Astrocyte (in vitro differentiated cells and primary cell): ENCODE measurements at regions not wholly inside any gene's neighbourhood (a gene's known extent, or its start where the extent isn't known, plus 50 kb on each side); places are given as distances from the start of the nearest gene placed in this dataset.

Experiments
- DNase-seq: peaks from one replicate; pipeline ENCODE4 v3.0.0-alpha.2; 2010; ENCODE audit warnings: low read depth
- FAIRE-seq: peaks from 2 replicates; lab custom pipeline; 2011; peaks lifted over from hg19 to GRCh38; lab: Jason Lieb, UNC
- H2AFZ ChIP-seq: 2 replicates; pipeline ENCODE4 v1.6.0; 2012; ENCODE audit warnings: low read depth, low read length, inconsistent platforms
- H3K27ac ChIP-seq: 2 replicates; pipeline ENCODE4 v1.5.1; 2011; ENCODE audit warnings: low read depth, low read length, inconsistent platforms
- H3K27me3 ChIP-seq: 2 replicates; pipeline ENCODE4 v1.6.0; 2011; ENCODE audit warnings: low read length, inconsistent platforms; ENCODE audit not compliant: insufficient read depth
- H3K36me3 ChIP-seq: 2 replicates; pipeline ENCODE4 v1.5.1; 2011; ENCODE audit warnings: low read length, inconsistent platforms; ENCODE audit not compliant: insufficient read depth
- H3K4me1 ChIP-seq: 2 replicates; pipeline ENCODE4 v1.5.1; 2011; ENCODE audit warnings: low read length, inconsistent platforms; ENCODE audit not compliant: insufficient read depth
- H3K4me2 ChIP-seq: 2 replicates; pipeline ENCODE4 v1.6.0; 2012; ENCODE audit warnings: low read length, inconsistent platforms
- H3K4me3 ChIP-seq: 2 replicates; pipeline ENCODE4 v1.5.1; 2011; ENCODE audit warnings: low read depth, mild to moderate bottlenecking, low read length, inconsistent platforms; ENCODE audit not compliant: insufficient read depth
- H3K79me2 ChIP-seq: 2 replicates; pipeline ENCODE4 v1.6.0; 2012; ENCODE audit warnings: mild to moderate bottlenecking, low read length, inconsistent platforms; ENCODE audit not compliant: insufficient read depth
- H3K9ac ChIP-seq: 2 replicates; pipeline ENCODE4 v1.6.0; 2012; ENCODE audit warnings: mild to moderate bottlenecking, low read length, inconsistent platforms
- H3K9me3 ChIP-seq: 2 replicates; pipeline ENCODE4 v1.5.1; 2012; ENCODE audit warnings: low read depth, mild to moderate bottlenecking, low read length, inconsistent platforms; ENCODE audit not compliant: insufficient read depth
- H4K20me1 ChIP-seq: 2 replicates; pipeline ENCODE4 v1.6.0; 2012; ENCODE audit warnings: low read length, inconsistent platforms; ENCODE audit not compliant: insufficient read depth
- H3K27ac Mint-ChIP-seq: one replicate; pipeline ENCODE4 v1.8.0; 2021; ENCODE audit warnings: mild to moderate bottlenecking, mixed read lengths; ENCODE audit not compliant: unreplicated experiment
- H3K27me3 Mint-ChIP-seq: one replicate; pipeline ENCODE4 v1.8.0; 2021; ENCODE audit warnings: low read depth, mixed read lengths; ENCODE audit not compliant: unreplicated experiment
- H3K36me3 Mint-ChIP-seq: one replicate; pipeline ENCODE4 v1.8.0; 2021; ENCODE audit warnings: low read depth, mixed read lengths; ENCODE audit not compliant: unreplicated experiment
- H3K4me1 Mint-ChIP-seq: one replicate; pipeline ENCODE4 v1.8.0; 2021; ENCODE audit warnings: low read depth, mixed read lengths; ENCODE audit not compliant: unreplicated experiment
- H3K4me3 Mint-ChIP-seq: one replicate; pipeline ENCODE4 v1.8.0; 2021; ENCODE audit warnings: mild to moderate bottlenecking, moderate library complexity, mixed read lengths; ENCODE audit not compliant: unreplicated experiment
- H3K9me3 Mint-ChIP-seq: one replicate; pipeline ENCODE4 v1.8.0; 2021; ENCODE audit warnings: mild to moderate bottlenecking, mixed read lengths; ENCODE audit not compliant: unreplicated experiment
- EZH2 ChIP-seq: IDR thresholded peaks from 2 replicates; pipeline ENCODE4 v1.6.1; 2012; ENCODE audit warnings: mild to moderate bottlenecking, low read length, inconsistent platforms; ENCODE audit not compliant: insufficient read depth
- TF ChIP-seq, protein P1 (sequence below): IDR thresholded peaks from 2 replicates; pipeline ENCODE4 v1.5.1; 2011; ENCODE audit warnings: low read depth, mild to moderate bottlenecking, inconsistent platforms, low read length, moderate library complexity; ENCODE audit not compliant: insufficient read depth

GRCh38 chr1:34283142-34283541 lies 106.4 kb downstream of the C1orf94 start:
- H2AFZ ChIP-seq, result no peak overlapping the region
- TF ChIP-seq, protein P1, sequence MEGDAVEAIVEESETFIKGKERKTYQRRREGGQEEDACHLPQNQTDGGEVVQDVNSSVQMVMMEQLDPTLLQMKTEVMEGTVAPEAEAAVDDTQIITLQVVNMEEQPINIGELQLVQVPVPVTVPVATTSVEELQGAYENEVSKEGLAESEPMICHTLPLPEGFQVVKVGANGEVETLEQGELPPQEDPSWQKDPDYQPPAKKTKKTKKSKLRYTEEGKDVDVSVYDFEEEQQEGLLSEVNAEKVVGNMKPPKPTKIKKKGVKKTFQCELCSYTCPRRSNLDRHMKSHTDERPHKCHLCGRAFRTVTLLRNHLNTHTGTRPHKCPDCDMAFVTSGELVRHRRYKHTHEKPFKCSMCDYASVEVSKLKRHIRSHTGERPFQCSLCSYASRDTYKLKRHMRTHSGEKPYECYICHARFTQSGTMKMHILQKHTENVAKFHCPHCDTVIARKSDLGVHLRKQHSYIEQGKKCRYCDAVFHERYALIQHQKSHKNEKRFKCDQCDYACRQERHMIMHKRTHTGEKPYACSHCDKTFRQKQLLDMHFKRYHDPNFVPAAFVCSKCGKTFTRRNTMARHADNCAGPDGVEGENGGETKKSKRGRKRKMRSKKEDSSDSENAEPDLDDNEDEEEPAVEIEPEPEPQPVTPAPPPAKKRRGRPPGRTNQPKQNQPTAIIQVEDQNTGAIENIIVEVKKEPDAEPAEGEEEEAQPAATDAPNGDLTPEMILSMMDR, result no peak
- TF ChIP-seq EZH2, result no peak
- H3K4me2 ChIP-seq, result no peak overlapping the region
- Mint-ChIP-seq H3K36me3 (no peaks in the 10 kb centered on the region), H3K4me1 (no peaks in the 10 kb centered on the region), H3K27ac (no peak overlapping the region), H3K27me3 (peaks cover 45% of the 10 kb centered on the region), H3K4me3 (no peak overlapping the region), H3K9me3 (no peaks in the 10 kb centered on the region)
- no peaks in the 10 kb centered on the region for H4K20me1 ChIP-seq
- DNase-seq (no peak), FAIRE-seq (no peak)
- H3K79me2 ChIP-seq, result no peaks in the 10 kb centered on the region
- no peaks in the 10 kb centered on the region for H3K9me3 ChIP-seq
- no peaks in the 10 kb centered on the region for H3K36me3 ChIP-seq
- no peak overlapping the region for H3K4me3 ChIP-seq
- H3K4me1 ChIP-seq, result no peaks in the 10 kb centered on the region
- H3K9ac ChIP-seq, result no peak overlapping the region
- H3K27me3 ChIP-seq, result peaks cover 10% of the 10 kb centered on the region
- H3K27ac ChIP-seq, result no peak overlapping the region

- Histone ChIP-seq H4K20me1 (no peaks in the 10 kb centered on the region), H3K36me3 (no peaks in the 10 kb centered on the region), H3K27me3 (peaks cover 17% of the 10 kb centered on the region), H3K4me3 (no peak overlapping the region), H3K9me3 (no peaks in the 10 kb centered on the region), H3K27ac (no peak overlapping the region), H3K79me2 (no peaks in the 10 kb centered on the region), H3K9ac (no peak overlapping the region), H3K4me2 (no peak overlapping the region), H3K4me1 (no peaks in the 10 kb centered on the region), H2AFZ (no peak overlapping the region)
- TF ChIP-seq, protein P1, result no peak
- no peak for TF ChIP-seq EZH2
- H3K27me3 Mint-ChIP-seq, result peaks cover 25% of the 10 kb centered on the region
- no peak overlapping the region for H3K27ac Mint-ChIP-seq
- H3K9me3 Mint-ChIP-seq, result no peaks in the 10 kb centered on the region
- no peaks in the 10 kb centered on the region for H3K4me1 Mint-ChIP-seq
- DNase-seq (no peak), FAIRE-seq (no peak)
- no peaks in the 10 kb centered on the region for H3K36me3 Mint-ChIP-seq
- H3K4me3 Mint-ChIP-seq, result no peak overlapping the region
Measured at GRCh38 chr1:34286511-34286910, 109.8 kb downstream of the C1orf94 start.

DNA sequence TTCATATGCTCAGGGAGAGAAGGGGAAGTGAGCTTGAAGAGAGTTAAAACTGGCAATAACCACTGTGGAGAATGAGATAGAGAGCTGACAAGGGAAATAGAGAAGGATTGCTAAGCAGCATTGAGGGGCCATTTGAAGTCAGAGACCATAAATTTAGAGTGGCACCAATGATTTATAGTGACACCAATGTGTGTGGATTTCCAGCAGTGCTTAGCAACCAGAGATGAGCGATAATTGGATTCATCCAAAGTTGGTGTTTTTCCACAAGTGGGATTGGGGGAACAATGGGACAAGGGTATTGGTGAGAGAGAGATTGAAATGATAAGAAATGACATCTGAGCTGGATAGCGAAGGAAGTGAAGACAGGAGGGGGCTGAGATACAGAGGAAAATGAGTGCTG lies 114.1 kb downstream of the C1orf94 start:
- Histone ChIP-seq H3K27me3 (peaks cover 16% of the 10 kb centered on the region), H3K9ac (no peak overlapping the region), H3K4me1 (no peaks in the 10 kb centered on the region), H3K4me2 (no peak overlapping the region), H3K36me3 (no peaks in the 10 kb centered on the region), H3K4me3 (no peak overlapping the region), H3K79me2 (no peaks in the 10 kb centered on the region), H3K9me3 (no peaks in the 10 kb centered on the region), H2AFZ (no peak overlapping the region), H3K27ac (no peak overlapping the region), H4K20me1 (no peaks in the 10 kb centered on the region)
- no peak overlapping the region for H3K4me3 Mint-ChIP-seq
- no peak for DNase-seq
- peaks cover 24% of the 10 kb centered on the region for H3K27me3 Mint-ChIP-seq
- no peak overlapping the region for H3K27ac Mint-ChIP-seq
- no peaks in the 10 kb centered on the region for H3K36me3 Mint-ChIP-seq
- TF ChIP-seq, protein P1, result no peak
- no peak for TF ChIP-seq EZH2
- no peaks in the 10 kb centered on the region for H3K9me3 Mint-ChIP-seq
- FAIRE-seq, result no peak
- H3K4me1 Mint-ChIP-seq, result no peaks in the 10 kb centered on the region
